ENCODE measurements at regions not wholly inside any gene's neighbourhood (a gene's known extent, or its start where the extent isn't known, plus 50 kb on each side); places are given as distances from the start of the nearest gene placed in this dataset.

GRCh38 chr2:120606280-120606679 lies 129.4 kb upstream of the GLI2 start:
- intact Hi-C loops (cut with DNase I), result no loop called here
- no peaks in the 10 kb centered on the region for H3K36me3 ChIP-seq
- H3K27me3 ChIP-seq, result no peaks in the 10 kb centered on the region
- no peak for DNase-seq (ENCODE audit: extremely low spot score in 2 of 2)
- no peak for TF ChIP-seq CTCF (IDR thresholded peaks at IDR 0.05)
- no peak for TF ChIP-seq POLR2A (IDR thresholded peaks at IDR 0.05)
- no peak for TF ChIP-seq POLR2AphosphoS5 (IDR thresholded peaks at IDR 0.05; ENCODE audit: insufficient read depth in 1 of 2, low read depth in 1 of 2)
- no peak overlapping the region for H3K4me3 ChIP-seq
- H3K27ac ChIP-seq, result no peak overlapping the region
- peaks cover 10% of the 10 kb centered on the region for H3K4me1 ChIP-seq
- H3K9me3 ChIP-seq, result no peaks in the 10 kb centered on the region

GRCh38 chr2:120606931-120607330 lies 128.7 kb upstream of the GLI2 start:
- Histone ChIP-seq H3K27me3 (no peaks in the 10 kb centered on the region), H3K36me3 (no peaks in the 10 kb centered on the region), H3K27ac (no peak overlapping the region), H3K4me3 (no peak overlapping the region), H3K9me3 (no peaks in the 10 kb centered on the region), H3K4me1 (peaks cover 10% of the 10 kb centered on the region)
- DNase-seq (ENCODE audit: extremely low spot score in 2 of 2), result no peak
- intact Hi-C loops (cut with DNase I), result no loop called here
- no peak for TF ChIP-seq POLR2AphosphoS5 (IDR thresholded peaks at IDR 0.05; ENCODE audit: insufficient read depth in 1 of 2, low read depth in 1 of 2)
- no peak for TF ChIP-seq CTCF (IDR thresholded peaks at IDR 0.05)

- TF ChIP-seq POLR2A (IDR thresholded peaks at IDR 0.05) (no peak), POLR2AphosphoS5 (IDR thresholded peaks at IDR 0.05; ENCODE audit: insufficient read depth in 1 of 2, low read depth in 1 of 2) (no peak), CTCF (IDR thresholded peaks at IDR 0.05) (no peak)
- intact Hi-C loops (cut with DNase I), result no loop called here
These were observed 128.2 kb upstream of the GLI2 start for GRCh38 chr2:120607506-120607905.

GRCh38 chr2:120607996-120608395 lies 127.7 kb upstream of the GLI2 start:
- intact Hi-C loops (cut with DNase I), result no loop called here
- H3K27ac ChIP-seq, result no peak overlapping the region
- DNase-seq (ENCODE audit: extremely low spot score in 2 of 2), result no peak
- no peaks in the 10 kb centered on the region for H3K9me3 ChIP-seq
- H3K36me3 ChIP-seq, result no peaks in the 10 kb centered on the region
- H3K4me3 ChIP-seq, result no peak overlapping the region
- no peak for TF ChIP-seq CTCF (IDR thresholded peaks at IDR 0.05)
- no peak for TF ChIP-seq POLR2AphosphoS5 (IDR thresholded peaks at IDR 0.05; ENCODE audit: insufficient read depth in 1 of 2, low read depth in 1 of 2)
- TF ChIP-seq POLR2A (IDR thresholded peaks at IDR 0.05), result no peak
- H3K4me1 ChIP-seq, result peaks cover 10% of the 10 kb centered on the region
- no peaks in the 10 kb centered on the region for H3K27me3 ChIP-seq

More at GRCh38 chr2:120607506-120607905, 128.2 kb upstream of the GLI2 start:
- no peaks in the 10 kb centered on the region for H3K27me3 ChIP-seq
- H3K36me3 ChIP-seq, result no peaks in the 10 kb centered on the region
- peaks cover 10% of the 10 kb centered on the region for H3K4me1 ChIP-seq
- DNase-seq (ENCODE audit: extremely low spot score in 2 of 2), result no peak
- no peak overlapping the region for H3K27ac ChIP-seq
- no peaks in the 10 kb centered on the region for H3K9me3 ChIP-seq
- H3K4me3 ChIP-seq, result no peak overlapping the region

- no peaks in the 10 kb centered on the region for H3K9me3 ChIP-seq
- H3K27ac ChIP-seq, result no peak overlapping the region
- intact Hi-C loops (cut with DNase I), result no loop called here
- H3K4me3 ChIP-seq, result no peak overlapping the region
- TF ChIP-seq POLR2A (IDR thresholded peaks at IDR 0.05) (no peak), CTCF (IDR thresholded peaks at IDR 0.05) (no peak)
- H3K27me3 ChIP-seq, result no peaks in the 10 kb centered on the region
- DNase-seq (ENCODE audit: extremely low spot score in 2 of 2), result no peak
- no peaks in the 10 kb centered on the region for H3K36me3 ChIP-seq
- H3K4me1 ChIP-seq, result peaks cover 12% of the 10 kb centered on the region
These were observed 125.8 kb upstream of the GLI2 start for GRCh38 chr2:120609826-120610395.

All from vagina (tissue), 2 donors.